Esophagus squamous epithelium (tissue), 4 donors: ENCODE measurements at regions not wholly inside any gene's neighbourhood (a gene's known extent, or its start where the extent isn't known, plus 50 kb on each side); places are given as distances from the start of the nearest gene placed in this dataset.

Source experiments
- CTCF ChIP-seq, 6 experiments: fragments of 450-650 bp in 4 of 6; fragments of 200-600 bp in 2 of 6; sonication (generic) in 2 of 6; IDR thresholded peaks; one replicate each; pipeline ENCODE4 v1.5.1; 2016 to 2019; ENCODE audit warnings: antibody characterized with exemption in 6 of 6, mild to moderate bottlenecking in 4 of 6, moderate library complexity in 4 of 6
- POLR2A ChIP-seq, 4 donors: fragments of 450-650 bp; IDR thresholded peaks; one replicate each; pipeline ENCODE4 v1.6.1; 2017; ENCODE audit warnings: antibody characterized with exemption in 4 of 4, mild to moderate bottlenecking in 4 of 4, moderate library complexity in 3 of 4

- TF ChIP-seq CTCF (IDR thresholded peaks at IDR 0.05) (no peak), POLR2A (IDR thresholded peaks at IDR 0.05) (no peak)
Measured at GRCh38 chr2:198478361-198478760, 674.0 kb downstream of the PLCL1 start.
